CD14-positive monocyte (primary cell): ENCODE measurements at regions not wholly inside any gene's neighbourhood (a gene's known extent, or its start where the extent isn't known, plus 50 kb on each side); places are given as distances from the start of the nearest gene placed in this dataset.

Experiments
- DNase-seq, 3 donors: peaks; one replicate each; pipeline ENCODE4 v3.0.0-alpha.2; 2011 to 2022
- H2AFZ ChIP-seq: 2 replicates; pipeline ENCODE4 v1.6.0; 2012; ENCODE audit warnings: mild to moderate bottlenecking, low read depth, low read length, inconsistent platforms; ENCODE audit not compliant: insufficient read depth, poor library complexity, severe bottlenecking
- H3K27ac ChIP-seq, 2 donors: 1 replicate in 1 of 2; 2 replicates in 1 of 2; pipeline ENCODE4 v1.5.1; 2012 to 2013; ENCODE audit warnings: low read length in 2 of 2, control low read depth in 1 of 2, inconsistent platforms in 1 of 2, low read depth in 1 of 2, mild to moderate bottlenecking in 1 of 2
- H3K27me3 ChIP-seq, 2 donors: one replicate each; pipeline versions ENCODE4 v1.6.0 to v1.6.1; 2011 to 2013; ENCODE audit warnings: low read length in 2 of 2; ENCODE audit not compliant: control insufficient read depth in 2 of 2, insufficient read depth in 2 of 2
- H3K36me3 ChIP-seq, 2 donors: replicated peaks in 1 of 2; 1 replicate in 1 of 2; 2 replicates in 1 of 2; pipeline versions ENCODE4 v1.5.1 to v1.6.1; 2012 to 2013; ENCODE audit warnings: low read length in 2 of 2, control low read depth in 1 of 2, inconsistent platforms in 1 of 2, mild to moderate bottlenecking in 1 of 2; ENCODE audit not compliant: insufficient read depth in 2 of 2, control insufficient read depth in 1 of 2
- H3K4me1 ChIP-seq, 2 donors: 1 replicate in 1 of 2; 2 replicates in 1 of 2; pipeline versions ENCODE4 v1.5.1 to v1.6.1; 2012 to 2013; ENCODE audit warnings: low read length in 2 of 2, control low read depth in 1 of 2, inconsistent platforms in 1 of 2, mild to moderate bottlenecking in 1 of 2, moderate library complexity in 1 of 2; ENCODE audit not compliant: insufficient read depth in 2 of 2, control insufficient read depth in 1 of 2
- H3K4me2 ChIP-seq: replicated peaks from 2 replicates; pipeline ENCODE3; 2012; ENCODE audit warnings: low read length, moderate library complexity, mild to moderate bottlenecking; ENCODE audit not compliant: poor library complexity, severe bottlenecking; ENCODE audit errors: extremely low read depth
- H3K4me3 ChIP-seq, 3 experiments: fragments of 200-600 bp in 1 of 3; sonication (generic) in 1 of 3; replicated peaks in 1 of 3; 1 replicate in 2 of 3; 2 replicates in 1 of 3; pipeline ENCODE4 v1.5.1; 2011 to 2013; ENCODE audit warnings: low read length in 3 of 3, mild to moderate bottlenecking in 3 of 3, control low read depth in 2 of 3, low read depth in 2 of 3, inconsistent platforms in 1 of 3, moderate library complexity in 1 of 3
- H3K79me2 ChIP-seq: 2 replicates; pipeline ENCODE4 v1.6.0; 2012; ENCODE audit warnings: mild to moderate bottlenecking, control low read depth, inconsistent platforms, low read length, moderate library complexity; ENCODE audit not compliant: insufficient read depth
- H3K9ac ChIP-seq: 2 replicates; pipeline ENCODE4 v1.6.0; 2017; ENCODE audit warnings: low read length, mild to moderate bottlenecking; ENCODE audit not compliant: insufficient read depth, poor library complexity, severe bottlenecking
- H3K9me3 ChIP-seq, 2 donors: replicated peaks in 1 of 2; 1 replicate in 1 of 2; 2 replicates in 1 of 2; pipeline versions ENCODE4 v1.5.1 to v1.6.1; 2012 to 2013; ENCODE audit warnings: low read length in 2 of 2, control low read depth in 1 of 2; ENCODE audit not compliant: control insufficient read depth in 1 of 2, insufficient read depth in 1 of 2
- H4K20me1 ChIP-seq: 2 replicates; pipeline ENCODE4 v1.6.0; 2012; ENCODE audit warnings: mild to moderate bottlenecking, low read length, control low read depth, moderate library complexity; ENCODE audit not compliant: insufficient read depth
- H3K27ac Mint-ChIP-seq, 7 donors: one replicate each; pipeline ENCODE4 v1.8.0; 2020; ENCODE audit warnings: mild to moderate bottlenecking in 7 of 7, mixed read lengths in 7 of 7, moderate library complexity in 6 of 7, inconsistent platforms in 2 of 7
- H3K27me3 Mint-ChIP-seq, 3 donors: one replicate each; pipeline ENCODE4 v1.8.0; 2021 to 2022; ENCODE audit warnings: low read depth in 3 of 3, mild to moderate bottlenecking in 3 of 3, mixed read lengths in 3 of 3, moderate library complexity in 3 of 3, inconsistent platforms in 1 of 3
- H3K36me3 Mint-ChIP-seq, 2 donors: one replicate each; pipeline ENCODE4 v1.8.0; 2020; ENCODE audit warnings: mixed read lengths in 2 of 2, inconsistent platforms in 1 of 2, mild to moderate bottlenecking in 1 of 2
- H3K4me1 Mint-ChIP-seq: one replicate; pipeline ENCODE4 v1.8.0; 2020; ENCODE audit warnings: mild to moderate bottlenecking, mixed read lengths
- H3K4me3 Mint-ChIP-seq, 2 donors: one replicate each; pipeline ENCODE4 v1.8.0; 2020; ENCODE audit warnings: mild to moderate bottlenecking in 2 of 2, mixed read lengths in 2 of 2, moderate library complexity in 1 of 2
- H3K9me3 Mint-ChIP-seq, 7 donors: one replicate each; pipeline ENCODE4 v1.8.0; 2020 to 2022; ENCODE audit warnings: mixed read lengths in 7 of 7, mild to moderate bottlenecking in 6 of 7, moderate library complexity in 6 of 7, inconsistent platforms in 2 of 7
- CTCF ChIP-seq: fragments of 200-600 bp; IDR thresholded peaks from one replicate; pipeline ENCODE4 v1.8.0; 2022; ENCODE audit warnings: antibody characterized with exemption, mild to moderate bottlenecking
- WGBS: methylation state at CpG from one replicate; pipeline ENCODE4 v1.1.5; 2013; ENCODE audit warnings: missing lambda C conversion rate; ENCODE audit not compliant: insufficient coverage; 5-methylcytosine and 5-hydroxymethylcytosine counted together
- intact Hi-C, 2 donors: fragments of 100-400 bp; cut with micrococcal nuclease; formaldehyde crosslinking; loops; one replicate each; pipeline versions ENCODE4 v1.15.0 to v1.15.1; 2023

GRCh38 chr4:162408309-162408708 is 244.5 kb upstream of the FSTL5 start:
- H3K36me3 ChIP-seq = no peaks in the 10 kb centered on the region
- H4K20me1 ChIP-seq = no peaks in the 10 kb centered on the region
- H3K4me1 ChIP-seq = no peaks in the 10 kb centered on the region
- H3K27me3 ChIP-seq = no peaks in the 10 kb centered on the region
- no peak overlapping the region for H2AFZ ChIP-seq
- H3K9ac ChIP-seq = no peak overlapping the region
- WGBS = 91% methylated on average over 9 of the region's 9 CpGs
- H3K4me2 ChIP-seq = no peak overlapping the region
- H3K79me2 ChIP-seq = no peaks in the 10 kb centered on the region
- H3K27ac ChIP-seq = no peak overlapping the region
- DNase-seq = no peak
- no peak for TF ChIP-seq CTCF
- Mint-ChIP-seq H3K27me3 (peaks cover 0 to 2% (median 0%) of the 10 kb centered on the region in 3 donors), H3K4me3 (no peak overlapping the region), H3K9me3 (peaks cover 0 to 18% (median 3%) of the 10 kb centered on the region in 7 donors), H3K36me3 (no peaks in the 10 kb centered on the region), H3K4me1 (no peaks in the 10 kb centered on the region), H3K27ac (no peak overlapping the region)
- no peak overlapping the region for H3K4me3 ChIP-seq
- H3K9me3 ChIP-seq = peaks cover 0 to 7% of the 10 kb centered on the region in 2 donors
- intact Hi-C loops = no loop called here

GRCh38 chr4:162406637-162407365 is 243.0 kb upstream of the FSTL5 start:
- Mint-ChIP-seq H3K36me3 (no peaks in the 10 kb centered on the region), H3K4me3 (no peak overlapping the region), H3K9me3 (peaks cover 0 to 13% (median 0%) of the 10 kb centered on the region in 7 donors), H3K4me1 (no peaks in the 10 kb centered on the region), H3K27me3 (peaks cover 0 to 2% (median 0%) of the 10 kb centered on the region in 3 donors), H3K27ac (no peak overlapping the region)
- Histone ChIP-seq H3K4me2 (no peak overlapping the region), H3K27me3 (no peaks in the 10 kb centered on the region), H3K9ac (no peak overlapping the region), H3K4me3 (no peak overlapping the region), H3K9me3 (peaks cover 0 to 7% of the 10 kb centered on the region in 2 donors), H4K20me1 (no peaks in the 10 kb centered on the region), H3K36me3 (no peaks in the 10 kb centered on the region), H3K4me1 (no peaks in the 10 kb centered on the region), H3K79me2 (no peaks in the 10 kb centered on the region), H3K27ac (no peak overlapping the region), H2AFZ (no peak overlapping the region)
- no peak for DNase-seq
- WGBS = 86% methylated on average over 5 of the region's 7 CpGs
- no peak for TF ChIP-seq CTCF
- intact Hi-C loops = no loop called here
